ENCODE measurements at regions not wholly inside any gene's neighbourhood (a gene's known extent, or its start where the extent isn't known, plus 50 kb on each side); places are given as distances from the start of the nearest gene placed in this dataset.
"Not testable (repeated sequence)": the region's sequence is repeated elsewhere in the genome, so short reads cannot be mapped to it uniquely, and the experiment has no call there.

DNA sequence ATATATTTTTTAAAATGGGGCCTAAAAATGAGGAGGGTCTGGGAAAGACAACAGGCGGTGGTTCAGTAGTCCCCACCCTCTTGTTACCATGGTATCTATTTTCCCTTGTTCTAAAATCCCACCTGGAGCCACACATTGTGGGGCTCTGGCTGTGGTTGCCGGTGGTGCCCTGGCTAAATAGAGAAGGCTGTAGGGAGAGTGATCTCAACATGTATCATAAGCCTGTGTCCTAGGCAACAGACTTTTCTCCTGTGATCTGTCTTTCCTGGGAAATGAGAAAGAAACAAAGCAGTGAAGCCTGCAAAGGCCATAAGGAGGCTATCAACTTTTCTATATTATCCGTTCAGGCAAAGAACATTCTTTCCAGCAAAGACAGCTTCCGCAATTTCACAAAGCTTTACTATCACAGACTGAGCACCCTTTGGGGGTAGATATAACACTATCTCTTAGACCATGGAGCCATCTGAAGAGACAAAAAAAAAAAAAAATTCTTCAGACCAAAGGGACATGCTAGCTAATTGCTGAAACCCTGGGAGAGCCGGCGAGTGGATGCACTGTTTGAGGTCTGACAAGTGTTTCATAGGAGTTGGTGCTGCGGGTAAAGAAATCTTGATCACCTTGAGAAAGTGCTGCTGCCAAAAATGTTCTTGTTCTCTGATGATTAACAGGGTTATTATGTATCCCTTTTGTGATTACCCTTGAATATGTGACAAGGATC lies 879.2 kb upstream of the DDX18 start:
- DNase-seq = no peak

DNA sequence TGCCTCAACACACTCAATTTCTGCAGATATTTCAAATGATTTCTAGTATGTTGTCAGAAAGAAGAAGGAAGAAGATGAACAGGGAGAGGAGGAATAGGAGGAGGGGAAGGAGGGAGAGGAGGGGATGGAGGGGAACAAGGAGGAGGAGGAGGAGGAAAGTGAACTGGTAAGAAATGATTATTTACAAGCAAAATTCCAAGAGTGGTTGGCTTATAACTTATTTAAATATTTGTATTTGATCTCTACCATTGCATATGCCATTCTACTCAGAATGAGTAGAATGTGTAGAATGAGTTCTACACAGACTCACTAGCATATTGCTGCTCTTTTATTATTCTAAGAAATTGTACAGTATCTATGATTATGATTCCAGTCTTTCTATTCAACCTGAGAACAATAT lies 866.2 kb upstream of the DDX18 start:
- no peak for DNase-seq

DNA sequence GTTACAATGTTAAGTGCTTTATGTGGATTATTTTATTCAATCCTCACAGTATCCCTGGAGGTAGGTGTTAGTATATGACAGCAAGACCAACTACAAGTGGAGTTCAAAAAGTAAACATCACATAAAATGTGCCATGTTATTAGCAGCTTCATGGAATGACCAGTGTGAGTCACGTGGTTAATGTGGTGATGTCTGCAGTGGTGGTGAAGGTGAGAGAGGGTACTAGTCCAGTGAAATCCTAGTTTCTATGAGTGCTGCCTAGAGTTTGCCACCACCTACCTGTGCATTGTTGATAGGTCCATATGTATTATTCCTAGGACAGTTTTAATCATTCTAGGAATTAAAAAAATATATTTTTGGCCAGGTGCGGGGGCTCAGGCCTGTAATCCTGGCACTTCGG lies 865.2 kb upstream of the DDX18 start:
- no peak for DNase-seq

DNA sequence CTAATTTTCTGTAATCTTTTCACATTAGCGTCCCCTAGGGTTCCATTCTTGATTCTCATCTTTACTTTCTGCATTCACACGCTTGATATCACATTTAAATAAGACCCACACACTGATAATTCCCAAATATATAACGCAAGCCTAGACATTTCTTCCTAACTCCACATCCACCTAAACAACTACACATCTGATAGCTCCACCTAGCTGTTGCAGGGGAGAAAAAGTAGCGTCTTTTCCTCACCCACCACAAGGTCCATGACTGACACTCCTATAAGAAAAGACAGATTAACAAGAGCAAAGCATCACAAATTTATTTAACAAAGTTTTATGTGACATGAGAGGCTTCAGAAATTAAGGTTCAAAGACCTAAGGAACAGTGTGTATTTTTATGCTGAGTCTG lies 862.2 kb upstream of the DDX18 start:
- no peak for DNase-seq

DNA sequence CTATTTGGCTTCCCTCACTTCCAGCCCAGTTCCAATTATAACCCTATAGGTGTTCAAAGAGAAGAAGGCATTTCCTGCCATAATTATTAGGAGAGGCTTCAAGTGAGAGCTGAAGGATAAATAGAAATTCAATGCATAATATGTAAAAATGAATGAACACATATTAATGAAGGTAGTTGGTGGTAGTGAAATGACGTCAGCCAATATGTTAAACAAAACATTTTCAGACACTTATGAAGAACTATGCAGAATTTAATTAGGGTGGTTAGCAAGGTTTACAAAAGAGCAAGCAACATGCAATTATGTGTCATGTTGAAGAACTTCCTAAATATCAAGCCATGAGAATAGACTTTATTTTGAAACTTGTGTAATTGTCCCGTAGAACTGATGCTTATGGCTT lies 858.8 kb upstream of the DDX18 start:
- DNase-seq = no peak

DNA sequence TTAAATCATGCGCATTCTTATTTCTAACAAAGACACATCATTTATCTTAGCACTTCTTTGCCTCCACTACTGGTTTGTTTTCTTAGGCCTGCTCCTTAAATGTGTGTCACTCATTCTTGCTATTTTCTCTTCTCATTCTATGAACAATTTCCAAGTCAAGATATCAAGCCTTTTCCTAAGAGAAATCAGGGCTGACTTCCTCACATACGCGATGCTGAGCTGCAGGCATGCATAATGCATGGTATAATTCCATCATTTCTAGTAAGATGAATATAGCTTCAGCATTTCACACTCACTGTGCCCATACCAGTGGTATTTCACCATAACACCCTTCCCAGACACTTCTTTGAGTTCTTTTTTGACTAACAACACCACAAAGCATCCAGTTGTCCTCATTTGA lies 838.9 kb upstream of the DDX18 start:
- DNase-seq = no peak

DNA sequence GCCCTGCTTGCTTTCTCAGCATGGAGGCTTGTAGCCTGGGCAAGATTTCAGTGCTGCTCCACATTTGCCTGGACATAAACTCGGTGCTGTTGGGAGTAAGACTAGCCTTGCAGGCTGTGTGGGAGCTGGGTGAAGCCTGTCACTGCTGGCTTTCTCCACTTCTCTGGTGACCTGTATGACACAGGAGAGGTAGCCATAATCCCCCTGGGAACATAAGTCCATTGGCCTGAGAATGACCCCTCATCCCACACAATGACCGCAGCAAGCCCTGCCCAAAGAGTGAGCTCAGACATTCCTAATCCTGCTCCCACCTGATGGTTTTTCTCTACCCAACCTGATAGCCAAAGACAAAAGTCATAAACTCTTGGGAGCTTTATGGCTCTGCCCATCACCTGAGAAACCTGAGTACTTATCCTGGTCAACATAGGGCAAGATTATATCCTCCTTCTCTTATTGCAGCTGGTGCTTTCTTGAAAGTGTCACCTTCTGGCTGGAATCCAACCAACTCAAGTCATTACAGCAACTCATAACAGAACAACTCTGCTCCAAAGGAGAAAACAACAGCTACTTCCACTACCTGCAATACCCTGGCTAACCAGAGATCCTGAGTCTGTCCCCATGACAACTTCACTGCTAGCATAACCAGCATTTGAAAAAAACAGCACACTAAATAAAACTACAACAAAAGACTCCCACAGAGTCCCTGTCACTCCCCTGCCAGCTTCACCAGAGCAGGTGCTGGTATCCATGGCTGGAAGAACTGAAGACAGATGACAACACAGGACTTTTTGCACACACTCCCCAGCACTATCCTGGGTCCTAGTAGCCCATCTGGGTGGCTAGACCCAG lies 834.4 kb upstream of the DDX18 start:
- DNase-seq = no peak

DNA sequence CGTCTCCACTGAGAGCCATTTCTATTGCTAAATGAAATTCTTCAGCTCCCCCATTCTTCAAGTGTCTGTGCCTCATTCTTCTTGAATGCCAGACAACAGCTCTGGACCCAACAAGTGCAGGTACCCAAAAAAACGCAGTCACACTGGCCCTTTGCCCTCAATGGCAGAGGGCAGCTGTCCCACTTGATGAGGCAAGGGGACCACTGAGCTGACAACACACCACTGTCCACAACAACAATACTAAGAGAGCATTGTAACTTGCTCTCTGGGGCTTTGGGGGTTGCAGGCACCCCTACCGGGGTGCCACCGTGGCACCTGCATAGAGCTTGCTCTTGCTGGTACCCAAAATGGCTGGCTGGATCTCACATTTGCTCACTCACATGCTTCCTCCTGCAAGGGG lies 827.0 kb upstream of the DDX18 start:
- no peak for DNase-seq

DNA sequence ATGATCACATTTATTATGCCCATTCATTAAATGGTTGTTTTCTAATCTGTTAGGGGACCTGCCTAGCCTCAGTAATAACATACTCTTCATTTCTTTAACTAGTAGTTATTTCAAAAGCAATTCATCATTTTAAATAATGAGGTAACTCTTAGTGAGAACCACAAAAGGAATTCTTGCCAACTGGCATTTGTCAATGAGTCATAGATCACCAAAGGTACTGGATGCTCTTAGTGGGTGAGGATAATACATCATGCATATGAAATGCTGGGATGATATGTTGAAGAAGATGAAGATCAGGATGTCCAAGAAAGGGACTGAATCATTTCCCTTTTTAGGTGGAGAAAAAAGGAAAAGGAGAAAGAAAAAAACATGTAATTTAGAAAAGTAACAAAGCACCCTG lies 826.2 kb upstream of the DDX18 start:
- no peak for DNase-seq

DNA sequence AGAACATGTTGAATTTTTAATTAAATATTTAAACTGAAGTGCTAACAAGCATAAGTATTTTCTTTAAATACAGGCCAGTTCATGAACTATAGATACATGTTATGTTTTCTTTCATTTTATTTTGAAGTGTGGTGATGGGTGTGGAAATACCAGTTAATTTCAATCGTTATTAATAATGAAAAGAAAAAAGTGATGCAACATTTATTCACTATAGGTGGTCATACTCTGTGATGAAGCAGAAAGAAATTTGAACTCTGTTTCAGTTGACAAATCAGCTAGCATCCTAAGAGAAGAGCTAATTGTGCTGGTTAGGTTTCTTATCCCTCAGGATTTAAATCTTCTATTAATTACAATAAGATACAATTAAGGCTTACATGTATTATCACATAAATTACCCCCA lies 795.1 kb upstream of the DDX18 start:
- no peak for DNase-seq

DNA sequence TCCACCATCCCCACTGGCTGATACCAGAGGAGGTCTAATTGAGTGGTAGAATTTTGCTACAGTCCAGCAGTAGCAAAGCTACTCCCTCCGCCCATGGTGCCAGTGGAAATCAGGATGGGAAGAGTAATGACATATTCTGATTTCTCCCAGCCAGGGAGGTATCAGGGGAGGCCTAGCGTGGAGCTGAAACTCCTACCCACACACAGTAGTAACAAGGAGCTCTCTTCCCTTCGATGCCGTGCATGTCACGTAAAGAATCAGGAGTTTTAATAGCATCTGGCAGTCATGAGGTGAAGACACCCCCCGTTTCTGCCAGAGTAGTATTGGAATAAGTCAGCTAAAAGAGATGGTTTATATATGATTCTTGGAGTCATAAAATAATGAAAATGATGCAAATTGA lies 786.8 kb upstream of the DDX18 start:
- no peak for DNase-seq

DNA sequence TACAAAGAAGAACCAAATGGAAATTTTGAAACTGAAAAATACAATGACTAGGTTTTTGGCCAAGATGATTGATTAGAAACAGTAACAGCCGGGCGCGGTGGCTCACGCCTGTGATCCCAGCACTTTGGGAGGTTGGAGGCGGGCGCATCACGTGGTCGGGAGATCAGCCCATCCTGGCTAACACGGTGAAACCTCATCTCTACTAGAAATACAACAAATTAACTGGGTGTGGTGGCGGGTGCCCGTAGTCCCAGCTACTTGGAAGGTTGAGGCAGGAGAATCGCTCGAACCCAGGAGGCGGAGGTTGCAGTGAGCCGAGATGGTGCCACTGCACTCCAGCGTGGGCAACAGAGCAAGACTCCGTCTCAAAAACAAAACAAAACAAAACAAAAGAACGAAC lies 785.8 kb upstream of the DDX18 start:
- DNase-seq = not testable (repeated sequence)

DNA sequence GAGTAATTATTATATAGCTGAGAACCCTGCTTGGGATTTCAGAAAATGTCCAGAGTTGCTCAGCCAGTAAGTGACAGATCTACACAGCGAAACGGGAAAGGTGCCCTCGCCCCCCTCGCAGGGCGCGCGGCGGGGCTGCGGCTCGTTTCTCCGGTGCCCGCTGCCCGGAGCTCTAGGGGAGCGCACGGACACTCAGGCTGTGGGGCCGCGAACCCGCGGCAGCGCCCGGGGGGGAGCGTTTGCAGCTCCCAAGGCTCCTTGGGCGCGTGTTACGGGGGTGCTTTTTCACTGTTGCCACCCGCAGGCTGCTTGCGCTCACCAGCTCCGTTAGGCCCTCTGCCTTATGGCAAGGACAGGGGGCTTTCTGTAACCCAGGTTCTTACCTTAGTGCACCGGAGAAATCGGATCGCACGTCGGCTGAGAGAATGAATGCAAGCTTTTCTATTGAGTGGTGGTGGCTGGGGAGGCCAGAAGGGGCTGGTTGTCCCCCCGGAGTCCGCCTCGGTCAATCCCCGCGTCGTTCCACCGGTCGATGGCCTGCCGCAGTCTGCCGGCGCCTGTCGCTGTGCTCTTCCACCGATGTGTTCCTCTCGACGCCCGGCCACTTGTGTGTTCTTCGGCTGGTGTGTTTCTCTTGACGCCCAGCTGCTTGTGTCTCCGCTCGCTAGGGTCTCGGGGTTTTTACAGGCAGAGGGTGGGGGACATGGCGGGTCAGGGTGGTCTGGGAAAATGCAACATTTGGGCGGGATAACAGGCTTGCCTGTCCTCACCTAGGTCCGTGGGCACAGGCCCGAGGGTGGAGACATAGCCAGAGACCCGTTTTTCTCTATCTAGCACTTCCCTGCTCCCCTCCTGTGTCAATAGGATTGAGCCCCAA lies 758.8 kb upstream of the DDX18 start:
- DNase-seq = no peak

DNA sequence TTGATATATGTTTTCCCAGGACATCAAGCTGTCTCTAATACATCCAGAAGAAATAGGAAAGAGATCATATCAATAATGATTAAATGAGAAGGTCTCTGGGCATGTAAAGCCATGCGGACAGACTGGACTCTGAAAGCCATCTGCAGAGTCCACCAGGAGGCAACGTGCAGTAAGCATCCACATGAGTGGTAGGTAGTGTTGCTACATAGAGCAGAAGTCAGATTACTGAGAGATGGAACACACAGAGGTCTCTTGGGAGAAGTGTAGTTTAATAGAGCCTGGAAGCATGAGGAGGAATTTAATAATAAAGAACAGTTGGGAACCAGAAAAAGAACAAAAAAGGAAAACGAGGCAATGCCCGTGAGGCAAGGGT lies 758.1 kb upstream of the DDX18 start:
- DNase-seq = no peak

DNA sequence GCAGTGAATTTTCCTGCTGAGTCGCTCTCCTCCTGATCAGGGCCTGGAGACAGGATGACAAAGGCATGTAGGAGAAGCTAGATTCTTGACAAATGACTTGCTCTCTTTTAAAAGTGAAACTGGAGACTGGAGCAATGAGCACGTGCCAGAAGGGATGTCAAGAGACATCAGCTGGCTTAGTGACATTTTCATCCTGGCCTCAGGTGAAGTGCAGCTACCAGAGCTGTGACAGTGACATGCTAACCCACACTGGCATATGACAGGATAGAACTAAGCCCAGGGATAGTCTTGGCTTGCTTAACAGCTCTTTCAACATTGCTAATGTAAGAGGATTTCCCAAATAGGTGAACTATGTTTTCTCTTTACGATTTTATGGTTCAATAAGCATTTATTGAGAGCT lies 757.5 kb upstream of the DDX18 start:
- DNase-seq = no peak

DNA sequence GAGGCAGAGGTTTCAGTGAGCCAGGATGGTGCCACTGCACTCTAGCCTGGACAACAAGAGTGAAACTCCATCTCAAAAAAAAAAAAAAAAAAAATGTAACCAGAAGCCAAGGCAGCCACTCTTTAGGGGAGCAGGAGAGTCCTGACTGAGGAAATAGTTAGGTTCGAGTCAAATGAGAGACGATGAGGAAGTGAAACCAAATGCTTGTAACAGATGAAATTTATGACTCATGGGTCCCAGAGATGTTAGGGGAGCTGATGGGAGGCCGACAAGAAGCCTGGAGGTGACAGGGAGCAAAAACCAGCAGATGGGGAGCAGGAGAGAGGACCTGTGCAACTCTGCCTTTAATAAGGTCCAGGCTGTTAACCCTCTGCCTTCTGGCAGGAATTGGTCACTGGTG lies 756.1 kb upstream of the DDX18 start:
- no peak for DNase-seq

DNA sequence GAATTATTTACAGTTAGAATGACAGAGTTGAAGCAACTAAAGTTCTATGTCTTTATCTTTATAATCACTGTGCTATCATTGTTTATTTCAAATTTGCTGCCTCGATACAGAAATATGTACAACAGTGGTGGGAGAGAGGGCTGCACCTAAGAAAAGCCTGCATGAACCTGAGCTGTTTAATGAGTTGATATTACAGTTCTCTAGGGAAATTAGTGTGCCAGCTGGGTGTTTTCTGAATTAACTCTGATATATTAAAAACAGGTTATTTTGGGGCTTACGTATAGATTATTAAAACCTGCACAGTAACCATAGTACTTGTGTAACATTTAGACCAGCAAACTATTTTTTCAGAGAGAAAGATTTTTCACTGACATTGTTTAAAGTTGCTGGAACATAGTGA lies 750.5 kb upstream of the DDX18 start:
- no peak for DNase-seq

DNA sequence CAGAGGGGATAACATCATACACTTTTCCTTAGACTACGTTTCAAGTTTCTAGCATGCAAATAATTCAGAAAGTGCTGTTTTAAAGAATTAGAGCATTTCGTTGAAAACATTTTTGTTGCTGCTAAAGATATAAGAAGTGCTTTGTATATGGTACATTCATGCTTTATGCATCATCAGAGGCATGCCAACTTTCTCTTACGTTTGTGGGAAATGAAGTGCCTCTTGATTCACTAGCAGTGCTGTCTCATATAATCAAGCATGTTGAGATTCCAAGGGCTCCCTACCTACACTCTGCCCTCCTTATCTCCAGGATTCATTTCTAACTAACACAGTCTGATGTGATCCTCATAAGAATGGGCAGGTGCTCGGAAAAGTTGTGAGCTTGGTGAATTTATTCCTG lies 748.6 kb upstream of the DDX18 start:
- DNase-seq = no peak

DNA sequence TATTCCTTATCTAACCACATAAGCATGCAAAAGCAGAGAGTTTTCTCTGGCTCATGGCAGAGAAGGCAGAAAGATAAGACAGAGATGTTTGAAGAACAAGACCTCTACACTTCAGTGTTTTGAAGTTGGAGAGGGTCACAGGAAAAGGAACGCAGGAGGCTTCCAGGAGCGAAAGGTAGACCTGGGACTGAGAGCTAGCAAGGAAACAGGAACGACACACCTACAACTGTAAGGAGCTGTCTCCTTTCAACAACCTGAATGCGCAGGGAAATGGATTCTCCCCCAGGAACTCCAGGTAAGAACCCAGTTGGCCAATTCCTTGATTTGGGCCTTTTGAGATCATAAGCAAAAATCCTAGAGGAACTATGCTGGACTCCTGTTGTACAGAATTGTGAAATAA lies 746.6 kb upstream of the DDX18 start:
- DNase-seq = no peak

DNA sequence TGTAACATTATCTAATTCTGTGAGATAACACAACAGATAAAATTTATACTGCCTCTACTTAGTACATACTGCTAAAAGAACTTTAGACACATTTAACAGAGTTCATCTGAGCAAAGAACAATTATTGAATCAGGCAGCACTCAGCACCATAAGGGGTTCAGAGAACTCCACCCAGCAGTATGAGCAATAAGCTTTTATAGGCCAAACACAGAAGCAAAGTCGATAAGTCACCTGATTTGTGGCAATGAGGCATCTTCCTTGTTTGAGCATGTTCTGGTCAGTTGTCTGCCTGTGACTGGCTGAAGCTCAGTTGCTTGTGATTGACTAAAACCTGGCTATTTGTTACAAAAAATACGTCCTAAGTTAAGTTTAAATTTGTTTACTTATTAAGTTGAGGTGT lies 746.1 kb upstream of the DDX18 start:
- DNase-seq = no peak

DNA sequence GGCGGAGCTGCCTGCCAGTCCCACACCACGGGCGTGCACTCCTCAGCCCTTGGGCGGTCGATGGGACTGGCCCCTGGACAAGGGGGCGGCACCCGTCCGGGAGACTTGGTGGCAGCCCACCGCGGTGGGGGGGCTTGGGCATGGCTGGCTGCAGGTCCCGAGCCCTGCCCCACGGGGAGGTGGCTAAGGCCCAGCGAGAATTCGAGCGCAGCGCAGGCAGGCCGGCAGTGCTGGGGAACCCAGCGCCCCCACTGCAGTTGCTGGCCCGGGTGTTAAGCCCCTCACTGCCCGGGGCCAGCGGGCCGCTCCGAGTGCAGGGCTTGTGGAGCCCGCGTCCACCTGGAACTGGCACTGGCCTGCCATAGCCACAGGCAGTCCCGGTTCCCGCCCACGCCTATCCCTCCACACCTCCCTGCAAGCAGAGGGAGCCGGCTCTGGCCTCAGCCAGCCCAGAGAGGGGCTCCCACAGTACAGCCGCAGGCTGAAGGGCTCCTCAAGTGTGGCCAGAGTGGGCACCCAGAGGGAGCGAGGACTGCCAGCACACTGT lies 742.9 kb upstream of the DDX18 start:
- DNase-seq = no peak

DNA sequence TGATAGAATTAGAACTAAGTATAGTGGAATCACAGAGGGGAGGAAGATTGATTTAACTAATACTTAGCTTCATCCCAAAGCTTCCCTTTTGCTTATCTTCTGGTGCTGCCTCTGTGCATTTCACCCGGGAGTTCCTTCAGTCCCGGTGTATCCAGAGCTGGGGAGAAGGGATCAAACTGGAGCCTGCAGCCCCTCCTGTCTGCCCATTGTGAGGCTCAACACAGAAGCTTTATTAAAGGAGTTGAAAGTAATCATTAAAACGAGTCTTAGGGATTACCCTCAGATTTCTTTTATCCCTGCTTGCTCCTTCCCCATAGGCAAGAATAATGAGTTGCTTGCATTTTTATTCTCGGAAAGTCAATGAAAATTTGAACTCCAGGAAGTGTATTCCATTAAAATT lies 739.7 kb upstream of the DDX18 start:
- no peak for DNase-seq

DNA sequence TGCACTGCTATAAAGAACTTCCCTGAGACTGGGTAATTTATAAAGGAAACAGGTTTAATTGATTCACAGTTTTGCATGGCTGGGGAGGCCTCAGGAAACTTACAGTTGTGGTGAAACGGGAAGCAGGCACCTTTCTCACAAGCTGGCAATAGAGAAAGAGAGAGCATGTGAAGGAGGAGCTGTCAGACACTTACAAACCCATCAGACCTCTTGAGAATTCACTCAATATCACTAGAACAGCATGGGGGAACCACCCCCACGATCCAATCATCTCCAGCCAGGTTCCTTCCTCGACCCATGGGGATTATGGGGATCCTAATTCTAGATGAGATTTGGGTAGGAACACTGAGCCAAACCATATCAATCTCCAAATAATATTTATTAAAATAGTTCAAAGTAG lies 729.2 kb upstream of the DDX18 start:
- no peak for DNase-seq

DNA sequence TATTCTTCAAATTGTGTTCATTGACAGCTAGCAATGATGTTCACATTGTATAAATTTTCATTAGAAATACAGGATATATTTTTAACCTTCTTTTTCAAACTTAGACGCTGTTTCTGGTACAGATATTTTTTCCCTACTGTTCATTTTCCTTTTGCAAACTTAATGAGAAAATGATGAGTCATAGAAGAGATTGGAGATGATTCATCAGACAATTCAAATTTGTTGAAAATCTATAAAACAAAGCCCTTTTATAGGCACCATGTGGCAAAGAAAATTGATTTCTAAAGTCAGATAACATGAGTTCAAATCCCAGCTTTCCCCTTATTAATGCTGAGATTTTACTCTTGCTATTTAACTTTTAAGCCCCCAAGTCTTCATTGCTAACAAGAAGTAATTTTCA lies 728.8 kb upstream of the DDX18 start:
- DNase-seq = no peak

All from GDM1 (cell line).